ENCODE measurements at regions not wholly inside any gene's neighbourhood (a gene's known extent, or its start where the extent isn't known, plus 50 kb on each side); places are given as distances from the start of the nearest gene placed in this dataset.
"Not testable (repeated sequence)": the region's sequence is repeated elsewhere in the genome, so short reads cannot be mapped to it uniquely, and the experiment has no call there.

DNA sequence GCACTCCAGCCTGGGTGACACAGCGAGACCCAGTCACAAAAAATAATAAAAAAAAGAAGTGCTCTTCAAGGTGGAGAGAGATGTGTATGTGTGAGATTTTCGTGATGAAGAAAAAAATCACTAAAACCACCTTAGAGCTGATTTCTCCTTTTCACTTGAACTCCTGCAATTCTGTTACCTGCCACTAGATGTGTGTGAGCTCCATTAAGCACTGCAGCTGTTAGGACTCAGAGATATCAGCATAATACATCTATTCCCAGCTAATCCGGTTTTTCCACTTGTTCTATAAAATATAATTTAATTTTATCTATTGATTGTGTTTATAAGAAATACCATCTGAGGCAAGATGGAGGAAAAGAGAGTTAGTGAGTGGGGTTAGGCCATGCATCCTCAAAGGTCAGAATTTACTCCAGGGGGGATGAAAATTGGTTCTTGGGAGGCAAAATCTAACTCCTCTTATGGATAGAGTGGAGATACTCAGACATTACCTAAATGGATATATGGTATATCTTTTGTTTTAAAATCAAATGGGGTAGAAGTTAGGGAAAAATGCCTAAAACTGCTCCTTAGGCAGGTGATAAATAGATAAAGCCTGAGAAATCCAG lies 152.7 kb downstream of the IL20RB start:
- DNase-seq (ENCODE audit: low read depth, low spot score), result no peak
- H3K27ac ChIP-seq, result no peak overlapping the region

DNA sequence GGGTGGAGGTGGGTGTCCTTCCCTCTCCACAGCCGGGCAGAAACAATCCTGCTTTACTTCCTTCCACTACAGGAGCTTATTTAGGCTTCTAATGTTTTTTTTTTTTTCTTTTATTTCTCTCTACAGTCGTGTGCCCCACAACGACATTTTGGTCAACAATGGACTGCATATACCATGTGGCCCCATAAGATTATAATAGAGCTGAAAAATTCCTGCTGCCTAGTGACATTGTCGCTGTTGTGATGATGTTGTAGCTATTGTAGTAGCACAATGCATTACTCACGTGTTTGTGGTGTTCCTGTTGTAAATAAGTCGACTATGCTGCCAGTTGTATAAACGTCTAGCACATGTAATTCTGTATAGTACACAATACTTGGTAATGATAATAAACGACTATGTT lies 153.7 kb downstream of the IL20RB start:
- no peak overlapping the region for H3K27ac ChIP-seq
- DNase-seq (ENCODE audit: low read depth, low spot score), result no peak

DNA sequence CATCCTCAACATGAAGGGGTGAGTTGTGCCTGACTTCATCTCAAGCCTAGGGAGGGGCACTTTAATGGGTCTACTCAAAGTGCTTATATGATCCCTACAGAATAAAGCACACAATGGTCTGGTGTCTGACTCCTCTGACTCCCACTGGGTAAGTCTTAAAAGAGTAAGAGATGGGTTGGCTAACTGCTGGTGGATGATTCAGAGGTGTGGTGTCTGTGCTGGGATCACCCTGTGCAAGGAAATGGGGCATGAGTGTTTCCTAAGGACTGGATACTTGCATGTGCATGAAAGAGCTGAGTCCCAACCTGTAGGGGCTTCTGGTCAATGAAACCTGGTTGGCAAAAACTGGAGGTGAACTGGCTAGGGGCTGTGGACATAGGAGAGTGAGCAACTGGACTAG lies 158.8 kb downstream of the IL20RB start:
- no peak overlapping the region for H3K27ac ChIP-seq
- DNase-seq (ENCODE audit: low read depth, low spot score), result peak; percentile 46

DNA sequence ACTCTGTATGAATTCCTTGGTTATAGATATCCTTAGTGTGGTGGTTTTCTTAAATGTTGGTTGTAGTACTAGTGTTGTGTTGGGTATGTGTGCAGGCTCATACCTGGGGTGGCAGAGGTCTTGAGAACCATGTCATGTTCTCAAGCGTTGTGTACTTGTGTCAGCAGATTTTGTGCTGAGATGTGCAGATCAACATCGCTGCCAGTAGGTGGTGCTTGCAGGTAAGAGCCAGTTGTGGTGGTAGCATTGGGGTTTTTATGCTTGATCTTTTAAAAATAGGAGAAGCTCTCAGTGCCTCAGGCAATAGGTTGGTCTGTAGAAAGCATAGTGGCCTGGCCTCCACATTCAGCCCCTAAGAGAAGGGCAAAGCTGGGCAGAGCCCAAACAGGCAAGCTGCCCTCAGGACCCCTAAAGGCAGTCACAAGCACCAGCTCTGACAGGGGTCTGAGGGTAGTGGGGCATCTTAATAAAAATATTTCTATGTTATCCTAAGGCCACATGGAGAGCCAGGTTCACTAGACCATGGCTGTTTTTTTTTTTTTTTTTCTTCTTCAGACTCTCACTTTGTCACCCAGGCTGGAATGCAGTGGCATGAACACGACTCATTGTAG lies 164.0 kb downstream of the IL20RB start:
- H3K27ac ChIP-seq, result no peak overlapping the region

DNA sequence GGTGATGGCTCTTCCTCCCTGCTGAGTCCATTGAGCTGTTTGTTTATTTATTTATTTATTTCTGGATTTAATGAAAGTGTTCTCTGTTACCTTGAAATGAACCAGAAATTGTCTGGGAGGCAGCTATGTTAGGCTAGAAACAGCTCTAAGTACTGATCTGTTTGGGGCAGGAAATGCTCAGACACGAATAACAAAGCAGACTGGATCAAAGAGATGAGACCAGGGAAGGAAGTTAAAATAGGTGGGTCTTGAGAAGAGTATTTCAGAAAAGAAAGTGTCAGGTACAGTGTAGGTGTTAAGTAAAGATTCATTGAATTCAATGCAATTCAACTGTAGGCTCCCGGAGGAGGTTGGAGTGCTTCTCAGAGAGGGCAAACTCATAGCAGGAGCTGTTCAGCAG lies 173.3 kb downstream of the IL20RB start:
- no peak overlapping the region for H3K27ac ChIP-seq
- DNase-seq (ENCODE audit: low read depth, low spot score), result no peak

More for the DNA sequence above, 164.0 kb downstream of the IL20RB start:
- peak; percentile 20 for DNase-seq (ENCODE audit: low read depth, low spot score)

DNA sequence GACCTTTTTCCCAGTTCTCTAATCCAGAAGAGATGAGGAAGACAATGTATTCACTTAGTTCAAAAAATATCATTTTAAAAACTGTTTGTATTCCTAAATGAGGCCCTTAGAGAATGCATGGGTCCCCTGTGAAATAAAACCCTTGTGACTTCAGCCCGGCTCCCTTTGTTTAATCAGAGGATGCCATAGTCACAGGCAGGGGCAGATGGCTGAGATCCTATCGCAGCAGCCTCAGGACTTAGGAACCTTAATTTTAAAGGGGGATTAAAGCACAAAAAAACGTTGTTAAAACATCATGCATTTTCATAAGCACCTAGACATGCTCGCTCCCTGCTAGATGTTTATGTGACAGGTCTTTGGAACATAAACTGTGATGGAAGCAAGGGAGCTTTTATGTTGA lies 176.6 kb downstream of the IL20RB start:
- H3K27ac ChIP-seq, result no peak overlapping the region

DNA sequence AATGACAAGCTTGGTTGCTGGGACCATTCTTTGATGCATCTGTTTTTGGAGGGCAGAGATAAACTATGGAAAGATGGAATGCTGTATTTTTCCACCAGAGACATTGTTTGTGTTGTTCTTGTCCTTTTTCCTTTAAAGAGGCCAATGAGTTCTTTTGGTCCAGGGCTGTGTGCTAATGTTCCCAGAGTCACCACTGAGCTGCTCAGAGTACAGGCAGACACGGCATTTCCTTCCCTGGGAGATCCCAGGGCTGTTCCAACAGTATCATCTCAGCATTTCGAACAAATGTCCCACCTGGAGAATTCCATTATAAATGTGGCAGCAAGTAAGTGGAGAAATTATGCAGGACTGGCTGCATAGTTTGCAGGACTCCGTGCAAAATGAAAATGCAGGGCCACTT lies 190.6 kb downstream of the IL20RB start:
- no peak overlapping the region for H3K27ac ChIP-seq
- DNase-seq (ENCODE audit: low read depth, low spot score), result no peak

More for the DNA sequence above, 176.6 kb downstream of the IL20RB start:
- DNase-seq (ENCODE audit: low read depth, low spot score), result no peak

DNA sequence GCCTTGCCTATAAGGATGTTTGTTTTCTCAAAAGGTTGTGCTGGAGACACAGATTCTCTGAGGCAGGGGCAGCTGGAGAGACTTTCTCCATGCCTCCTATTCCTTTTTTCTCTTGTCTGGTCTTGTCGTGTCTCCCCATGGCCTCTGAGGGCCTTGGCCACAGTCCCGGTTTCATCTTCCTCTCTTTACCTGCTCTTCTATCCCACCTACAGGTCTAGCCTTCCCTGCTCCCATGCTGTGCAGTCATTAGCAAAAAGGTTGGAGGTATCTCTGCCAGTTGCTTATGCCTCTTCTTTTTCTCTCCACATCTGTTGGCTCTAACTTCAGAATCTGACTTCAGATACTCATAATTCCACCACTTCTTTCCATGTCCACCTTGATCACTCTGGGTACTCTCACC lies 191.1 kb downstream of the IL20RB start:
- no peak overlapping the region for H3K27ac ChIP-seq
- no peak for DNase-seq (ENCODE audit: low read depth, low spot score)

DNA sequence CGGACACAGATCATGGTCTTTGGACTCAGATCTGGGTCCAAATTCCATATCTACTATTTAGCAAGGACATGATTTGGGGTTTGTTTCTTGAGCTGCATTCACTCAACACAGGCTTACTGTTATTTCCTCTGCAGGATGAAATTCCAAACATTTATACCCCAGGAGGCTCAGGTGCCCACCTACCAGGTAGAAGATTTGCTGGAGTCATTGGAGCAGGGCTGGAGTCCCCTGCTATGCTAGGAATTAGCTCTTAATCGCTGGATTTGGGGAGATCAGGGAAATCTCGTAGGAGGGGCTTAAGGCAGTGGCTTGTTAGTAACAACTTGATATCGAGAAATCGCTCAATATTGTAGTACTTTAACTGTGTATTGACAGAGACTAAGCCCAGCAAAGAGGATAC lies 193.0 kb downstream of the IL20RB start:
- H3K27ac ChIP-seq, result no peak overlapping the region
- no peak for DNase-seq (ENCODE audit: low read depth, low spot score)

DNA sequence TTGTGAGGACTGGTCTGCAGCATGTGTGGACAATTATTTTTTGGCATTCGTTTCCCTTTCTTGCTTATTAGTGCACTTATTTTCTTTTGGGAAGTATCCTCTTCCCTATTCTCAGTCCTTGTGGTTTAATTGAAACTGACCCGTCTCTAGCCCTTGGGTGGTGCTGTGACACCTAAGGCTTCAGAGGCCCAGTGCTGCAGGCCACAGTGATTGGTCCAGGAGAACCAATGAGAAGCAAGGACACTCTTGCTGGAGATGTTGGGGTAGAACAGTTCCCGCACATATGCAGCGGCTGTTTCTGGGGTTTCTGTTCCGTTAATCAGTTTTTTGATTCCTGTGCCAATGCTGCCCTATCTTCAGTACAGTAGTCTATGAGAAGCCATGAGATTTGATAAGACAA lies 195.3 kb downstream of the IL20RB start:
- DNase-seq (ENCODE audit: low read depth, low spot score); H3K27ac ChIP-seq: not testable (repeated sequence)

DNA sequence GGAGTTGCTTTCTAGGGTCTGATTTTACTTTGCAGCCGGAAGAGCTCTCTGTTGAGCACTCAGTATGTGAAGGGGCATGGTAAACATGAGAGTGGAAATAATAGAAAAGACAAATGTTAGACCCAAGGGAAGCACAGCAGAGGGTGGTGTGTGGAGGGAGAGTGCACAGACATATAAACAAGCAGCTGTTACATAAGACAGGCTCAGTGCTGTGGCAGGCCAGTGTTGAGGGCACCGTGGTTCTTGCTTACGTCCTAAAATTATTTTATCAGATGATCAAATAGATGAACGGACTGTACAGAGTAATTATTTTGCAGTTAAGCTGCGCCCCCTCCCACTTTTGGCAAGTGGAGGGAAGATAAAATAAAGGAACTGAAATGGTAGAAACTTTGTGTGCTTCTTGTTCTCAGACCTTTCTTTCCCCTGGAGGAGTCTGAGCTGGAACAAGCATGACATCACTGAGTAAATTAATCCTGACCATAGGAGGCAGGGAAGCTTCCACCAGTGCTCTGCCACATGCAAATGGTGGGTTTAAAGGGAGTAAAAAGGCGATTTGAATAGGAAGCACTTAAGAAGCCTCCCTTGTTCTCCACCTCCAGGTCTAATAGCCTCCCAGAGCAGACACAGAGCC lies 205.6 kb downstream of the IL20RB start:
- H3K27ac ChIP-seq, result no peak overlapping the region
- DNase-seq (ENCODE audit: low read depth, low spot score), result no peak

DNA sequence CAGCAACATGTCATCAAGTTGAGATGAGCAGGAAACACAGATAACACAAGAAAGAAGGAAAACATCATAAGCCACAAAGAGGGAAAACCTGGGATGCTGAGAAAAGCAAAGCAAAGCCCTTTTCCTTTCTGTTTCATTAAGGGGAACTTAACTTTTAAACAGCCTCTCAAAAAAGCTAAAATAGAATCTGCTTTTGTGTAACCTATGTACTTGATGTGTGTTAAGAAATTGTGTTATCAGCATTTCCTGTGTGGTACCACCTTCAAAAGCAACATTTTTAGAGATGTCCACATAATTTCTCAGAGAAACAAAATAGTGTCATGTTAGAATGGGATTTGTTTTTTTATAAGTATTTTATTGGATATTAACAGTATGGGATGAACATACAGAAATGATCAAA lies 206.2 kb downstream of the IL20RB start:
- H3K27ac ChIP-seq, result no peak overlapping the region
- DNase-seq (ENCODE audit: low read depth, low spot score), result no peak

DNA sequence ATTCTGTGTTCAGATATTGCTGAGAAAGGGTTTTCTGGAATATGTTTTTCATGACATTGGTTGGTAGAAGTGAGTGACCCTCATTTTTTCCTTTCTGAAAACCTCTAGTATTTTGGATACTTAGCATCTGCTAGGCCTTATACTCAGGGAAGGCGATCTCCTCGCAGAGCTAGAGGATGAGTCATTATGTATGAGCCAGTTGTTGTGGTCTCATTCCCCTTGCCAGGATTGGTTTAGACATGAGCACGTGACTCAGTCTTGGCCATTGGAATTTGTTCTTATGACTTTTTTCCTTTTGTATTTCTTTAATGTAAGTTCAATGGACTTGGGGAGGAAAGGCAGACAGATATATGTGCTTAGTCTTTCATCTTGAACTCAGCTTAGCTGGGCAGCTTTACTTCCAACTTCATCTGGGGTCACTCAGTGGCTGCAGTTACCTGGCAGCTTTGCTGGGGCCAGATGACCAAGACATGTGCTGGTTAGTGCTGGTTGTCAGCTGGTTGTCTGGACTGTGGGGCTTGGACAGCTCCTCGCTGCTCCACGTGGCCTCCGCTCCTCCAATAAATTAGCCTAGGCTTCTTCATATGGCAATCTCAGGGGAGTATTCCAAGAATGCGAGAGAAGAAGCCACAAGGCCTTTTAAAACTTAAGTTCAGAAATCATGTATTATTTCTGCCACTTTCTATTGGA lies 207.5 kb downstream of the IL20RB start:
- DNase-seq (ENCODE audit: low read depth, low spot score), result peak; percentile 50

DNA sequence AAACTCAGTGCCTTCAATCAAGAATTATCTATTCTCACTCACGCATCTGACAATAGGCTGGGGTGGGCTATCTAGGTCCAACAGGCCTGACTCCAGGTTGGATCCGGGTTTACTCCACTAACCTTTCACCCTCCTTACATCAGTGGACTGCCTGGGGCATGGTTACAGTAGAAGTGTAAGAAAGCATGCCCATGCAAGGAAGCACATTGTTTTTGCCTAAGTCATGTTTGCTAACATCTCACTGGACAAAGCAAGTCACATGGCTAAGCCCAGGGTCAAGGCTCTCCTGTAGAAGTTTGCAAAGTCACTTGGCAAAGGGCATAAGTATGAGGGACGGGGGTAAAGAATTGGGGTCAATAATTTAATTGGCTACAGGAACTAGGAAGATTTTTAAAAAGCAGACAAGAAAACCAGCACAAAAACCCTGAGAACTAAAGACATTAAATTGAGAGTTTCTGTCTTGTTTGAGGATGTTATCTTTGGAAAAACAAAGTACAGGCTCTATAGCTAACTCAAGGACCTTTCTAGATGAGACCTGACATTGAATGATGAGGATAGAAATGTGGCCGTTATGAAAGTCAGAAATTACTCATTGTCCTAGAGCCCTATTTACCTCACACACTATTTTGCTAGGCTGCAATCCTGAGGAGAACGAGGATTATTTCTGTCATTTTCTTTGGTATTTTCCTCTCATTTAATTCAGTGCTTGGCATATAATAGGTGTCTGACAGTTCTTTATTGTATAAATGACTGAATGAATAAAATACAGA lies 214.2 kb downstream of the IL20RB start:
- DNase-seq (ENCODE audit: low read depth, low spot score), result peak; percentile 12
- H3K27ac ChIP-seq, result no peak overlapping the region

More for the DNA sequence above, 207.5 kb downstream of the IL20RB start:
- H3K27ac ChIP-seq, result no peak overlapping the region

DNA sequence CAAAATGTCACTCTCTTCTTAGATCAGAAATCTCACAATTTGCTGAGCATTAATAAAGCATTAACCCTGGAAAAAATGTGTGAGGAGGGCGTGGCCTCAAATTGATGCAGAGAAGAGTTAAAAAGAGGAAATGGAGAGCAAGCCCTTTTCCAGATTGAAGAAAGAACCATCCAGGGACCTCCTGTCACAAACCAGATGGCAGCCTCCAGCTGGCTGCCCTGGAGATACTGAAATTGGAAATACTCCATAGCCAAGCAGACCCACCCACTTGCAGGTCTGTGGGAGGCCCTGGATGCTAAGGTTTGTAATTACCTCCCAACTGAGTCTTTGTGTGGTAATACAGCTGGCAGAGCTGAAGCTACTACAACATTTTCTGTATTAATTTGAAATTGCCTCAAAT lies 214.9 kb downstream of the IL20RB start:
- no peak overlapping the region for H3K27ac ChIP-seq
- DNase-seq (ENCODE audit: low read depth, low spot score), result no peak

DNA sequence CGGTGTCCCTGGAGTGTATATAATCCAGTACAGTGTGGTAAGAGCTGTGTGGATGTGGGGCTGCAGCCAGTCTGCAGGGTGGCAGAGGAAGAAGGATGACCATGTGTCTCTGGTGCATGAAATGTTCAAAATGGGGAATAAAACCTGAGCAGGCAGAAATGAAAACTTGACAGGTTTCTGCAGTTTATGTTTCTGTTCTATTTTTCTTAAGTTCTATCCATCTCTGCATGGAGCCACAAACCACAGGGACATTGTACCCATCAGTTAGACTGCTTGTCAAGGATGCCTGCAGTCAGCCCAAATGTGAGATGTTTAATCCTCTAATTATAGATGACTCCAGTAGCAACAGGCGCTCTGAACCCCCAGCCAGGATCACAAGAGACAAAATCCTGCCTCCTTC lies 216.7 kb downstream of the IL20RB start:
- no peak for DNase-seq (ENCODE audit: low read depth, low spot score)
- no peak overlapping the region for H3K27ac ChIP-seq

DNA sequence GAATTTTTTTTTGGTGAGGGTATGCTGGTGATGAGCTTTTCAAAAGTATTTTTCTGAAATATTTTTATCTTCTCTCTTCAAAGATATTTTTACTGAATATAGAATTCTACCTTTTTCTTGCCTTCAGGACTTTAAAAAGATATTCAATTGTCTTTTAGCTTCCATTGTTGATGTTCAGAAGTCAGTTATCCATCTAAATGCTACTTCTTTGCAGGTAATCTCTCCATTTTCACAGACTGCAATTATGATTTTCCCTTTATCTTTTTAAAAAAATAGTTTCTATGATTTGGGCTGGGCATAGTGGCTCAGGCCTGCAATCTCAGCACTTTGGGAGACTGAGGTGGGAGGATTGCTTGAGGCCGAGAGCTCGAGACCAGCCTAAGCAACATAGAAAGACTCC lies 222.4 kb downstream of the IL20RB start:
- no peak overlapping the region for H3K27ac ChIP-seq
- DNase-seq (ENCODE audit: low read depth, low spot score), result no peak

DNA sequence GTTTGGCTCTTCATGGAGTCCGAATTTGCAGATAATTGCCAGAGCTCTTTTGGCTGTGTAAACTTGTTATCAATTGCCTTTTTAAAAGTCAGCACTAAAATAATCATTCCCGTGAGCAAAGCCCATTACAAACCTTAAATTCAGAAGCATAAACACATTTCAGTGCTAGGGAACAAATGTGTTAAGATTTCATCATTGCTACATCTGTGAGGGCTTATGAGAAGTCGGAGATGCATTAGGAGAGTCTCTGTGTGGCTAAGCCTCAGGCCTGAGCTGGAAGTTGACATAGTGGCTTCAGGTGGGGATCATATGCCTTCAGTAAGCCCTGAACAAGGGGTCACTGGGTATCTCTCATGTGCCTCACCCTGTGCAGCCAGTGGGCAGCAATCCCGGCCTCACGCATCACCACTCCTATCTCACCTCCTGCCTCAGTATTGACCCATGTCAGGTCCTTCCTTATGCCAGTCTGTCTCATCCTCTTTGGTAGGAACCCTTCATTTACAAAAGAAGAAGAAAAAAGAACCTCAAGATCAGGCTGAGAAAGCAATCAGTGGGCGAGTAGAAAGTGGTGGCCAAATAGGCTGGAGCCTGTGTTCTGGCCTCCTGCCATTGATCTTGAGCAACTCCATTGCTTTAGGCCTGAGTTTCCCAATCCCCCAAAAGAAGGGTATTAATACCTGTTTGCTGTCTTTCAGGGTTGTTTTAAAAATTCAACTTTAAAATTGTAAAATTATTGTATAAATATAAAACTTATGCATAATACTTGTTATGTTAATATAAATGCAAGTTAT lies 233.5 kb downstream of the IL20RB start:
- DNase-seq (ENCODE audit: low read depth, low spot score), result no peak
- no peak overlapping the region for H3K27ac ChIP-seq

DNA sequence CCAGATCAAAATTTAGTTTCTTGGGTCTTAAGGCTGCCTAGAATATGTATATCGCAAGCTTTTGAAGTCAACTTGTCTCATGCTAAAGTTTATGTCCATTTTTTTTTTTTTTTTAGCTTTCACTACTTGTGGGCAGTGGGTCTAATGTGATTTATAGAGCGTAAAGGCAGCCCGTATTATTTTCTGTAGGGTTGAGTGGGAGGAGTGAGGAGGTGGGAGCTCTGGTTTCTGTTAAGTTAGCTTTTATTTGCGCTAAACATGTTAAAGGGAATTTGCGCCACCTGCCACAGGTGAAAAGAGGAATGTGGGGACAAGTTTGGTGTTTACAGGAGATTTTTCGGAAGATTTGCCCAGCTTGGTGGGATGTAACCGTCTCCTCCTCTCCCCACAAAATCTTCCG lies 234.2 kb downstream of the IL20RB start:
- H3K27ac ChIP-seq, result no peak overlapping the region
- DNase-seq (ENCODE audit: low read depth, low spot score), result no peak

DNA sequence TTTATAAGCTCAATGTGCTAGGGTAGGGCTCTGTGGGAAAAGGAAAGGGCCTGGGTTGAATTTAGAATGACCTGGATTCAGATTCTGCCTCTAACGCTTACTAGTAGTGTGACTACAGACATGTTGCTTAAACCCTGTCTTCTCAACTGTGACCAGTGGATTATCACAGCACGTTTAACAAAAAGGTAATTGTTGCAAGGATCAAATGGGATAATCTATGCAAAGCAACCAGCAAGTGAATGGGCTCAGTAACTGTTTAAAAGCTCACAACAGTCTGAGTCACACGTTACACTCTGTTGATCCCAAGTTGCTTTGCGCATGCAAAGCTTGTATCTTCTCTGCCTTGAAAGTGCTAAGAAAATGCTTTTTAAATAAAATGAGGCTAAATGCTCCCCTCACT lies 236.5 kb downstream of the IL20RB start:
- DNase-seq (ENCODE audit: low read depth, low spot score), result no peak
- H3K27ac ChIP-seq, result no peak overlapping the region
